B cell (primary cell): ENCODE measurements at regions not wholly inside any gene's neighbourhood (a gene's known extent, or its start where the extent isn't known, plus 50 kb on each side); places are given as distances from the start of the nearest gene placed in this dataset.
A peak's percentile ranks its signal among the peaks of the same experiment; 100 is the strongest.

Experiments
- ATAC-seq: fragments of 200-7000 bp; cut with Tn5 transposase; one replicate; pipeline ENCODE4 v1.10.0; 2021; ENCODE audit warnings: low read depth, mild to moderate bottlenecking, moderate number of reproducible peaks, moderate library complexity
- CTCF ChIA-PET: fragments of 350-600 bp; sonication (Branson Sonifier 250); formaldehyde crosslinking; loops from one replicate; lab custom pipeline; 2021; ENCODE audit warnings: antibody characterized with exemption, inconsistent platforms; lab: Charles Lee
- POLR2A ChIA-PET: fragments of 350-600 bp; sonication (Branson Sonifier 250); formaldehyde crosslinking; loops from one replicate; lab custom pipeline; 2021; ENCODE audit warnings: antibody characterized with exemption; lab: Charles Lee
- DNase-seq: peaks from one replicate; pipeline ENCODE4 v3.0.0; 2013
- H2AFZ ChIP-seq: 2 replicates; pipeline ENCODE4 v1.6.1; 2012; ENCODE audit warnings: mild to moderate bottlenecking, low read depth, low read length; ENCODE audit not compliant: insufficient read depth, poor library complexity, severe bottlenecking
- H3K27ac ChIP-seq, 2 donors: 1 replicate in 1 of 2; 2 replicates in 1 of 2; pipeline ENCODE4 v1.5.1; 2012 to 2013; ENCODE audit warnings: low read length in 2 of 2, mild to moderate bottlenecking in 2 of 2, moderate library complexity in 1 of 2
- H3K27me3 ChIP-seq, 4 experiments: fragments of 200-600 bp in 1 of 4; sonication (generic) in 1 of 4; replicated peaks in 1 of 4; 1 replicate in 2 of 4; 2 replicates in 2 of 4; pipeline versions ENCODE4 v1.6.1 to v1.7.0; 2013 to 2016; ENCODE audit warnings: low read length in 3 of 4, mild to moderate bottlenecking in 2 of 4, mixed read lengths in 1 of 4, moderate library complexity in 1 of 4; ENCODE audit not compliant: insufficient read depth in 4 of 4, control insufficient read depth in 3 of 4; ENCODE audit errors: control extremely low read depth in 1 of 4
- H3K36me3 ChIP-seq, 2 experiments: replicated peaks in 1 of 2; 1 replicate in 1 of 2; 2 replicates in 1 of 2; pipeline versions ENCODE4 v1.6.1 to v1.7.1; 2013; ENCODE audit warnings: low read length in 1 of 2; ENCODE audit not compliant: insufficient read depth in 2 of 2, control insufficient read depth in 1 of 2; ENCODE audit errors: control extremely low read depth in 1 of 2, extremely low read depth in 1 of 2
- H3K4me1 ChIP-seq, 2 donors: fragments of 200-600 bp in 1 of 2; sonication (generic) in 1 of 2; 1 replicate in 1 of 2; 2 replicates in 1 of 2; pipeline versions ENCODE4 v1.5.1 to v1.6.1; 2013 to 2017; ENCODE audit warnings: low read length in 2 of 2; ENCODE audit not compliant: control insufficient read depth in 2 of 2, insufficient read depth in 2 of 2
- H3K4me2 ChIP-seq: replicated peaks from 2 replicates; pipeline ENCODE3; 2012; ENCODE audit warnings: mild to moderate bottlenecking, low read depth, low read length; ENCODE audit not compliant: poor library complexity, severe bottlenecking
- H3K4me3 ChIP-seq, 5 experiments: fragments of 200-600 bp in 1 of 5; sonication (generic) in 1 of 5; 1 replicate in 3 of 5; 2 replicates in 2 of 5; pipeline versions ENCODE4 v1.5.1 to v1.7.0; 2011 to 2016; ENCODE audit warnings: low read length in 4 of 5, mild to moderate bottlenecking in 4 of 5, low read depth in 2 of 5, control low read depth in 1 of 5, moderate library complexity in 1 of 5; ENCODE audit not compliant: insufficient read depth in 1 of 5; ENCODE audit errors: control extremely low read depth in 1 of 5, extremely low read depth in 1 of 5
- H3K79me2 ChIP-seq: fragments of 200-600 bp; sonication (generic); one replicate; pipeline ENCODE4 v1.6.0; 2016; ENCODE audit warnings: low read length; ENCODE audit not compliant: control insufficient read depth, insufficient read depth
- H3K9ac ChIP-seq: fragments of 200-600 bp; sonication (generic); 2 replicates; pipeline ENCODE4 v1.6.1; 2017; ENCODE audit warnings: mild to moderate bottlenecking, low read length, moderate library complexity
- H3K9me3 ChIP-seq, 3 donors: one replicate each; pipeline versions ENCODE4 v1.6.1 to v1.7.1; 2013; ENCODE audit warnings: low read length in 2 of 3; ENCODE audit not compliant: control insufficient read depth in 2 of 3, insufficient read depth in 1 of 3; ENCODE audit errors: control extremely low read depth in 1 of 3
- H4K20me1 ChIP-seq: 2 replicates; pipeline ENCODE4 v1.6.0; 2012; ENCODE audit warnings: mild to moderate bottlenecking, low read length; ENCODE audit not compliant: insufficient read depth, control insufficient read depth, poor library complexity, severe bottlenecking
- H3K27ac Mint-ChIP-seq: one replicate; pipeline ENCODE4 v1.8.0; 2021; ENCODE audit warnings: mixed read lengths
- H3K27me3 Mint-ChIP-seq: one replicate; pipeline ENCODE4 v1.8.0; 2021; ENCODE audit warnings: mixed read lengths
- H3K4me1 Mint-ChIP-seq: one replicate; pipeline ENCODE4 v1.8.0; 2021; ENCODE audit warnings: mixed read lengths
- H3K4me3 Mint-ChIP-seq: one replicate; pipeline ENCODE4 v1.8.0; 2021; ENCODE audit warnings: mixed read lengths
- H3K9me3 Mint-ChIP-seq: one replicate; pipeline ENCODE4 v1.8.0; 2022; ENCODE audit warnings: mixed read lengths; ENCODE audit not compliant: insufficient read depth
- CTCF ChIP-seq: fragments of 200-600 bp; IDR thresholded peaks from one replicate; pipeline ENCODE4 v1.8.0; 2022; ENCODE audit warnings: antibody characterized with exemption, mild to moderate bottlenecking
- EZH2 ChIP-seq: IDR thresholded peaks from 2 replicates; pipeline ENCODE4 v1.6.1; 2012; ENCODE audit warnings: borderline replicate concordance, low read depth, mild to moderate bottlenecking, moderate library complexity, low read length; ENCODE audit not compliant: insufficient read depth, poor library complexity, severe bottlenecking
- WGBS: methylation state at CpG from one replicate; pipeline ENCODE4 v1.1.5; 2013; ENCODE audit warnings: missing lambda C conversion rate; ENCODE audit not compliant: insufficient coverage; 5-methylcytosine and 5-hydroxymethylcytosine counted together
- intact Hi-C: fragments of 100-400 bp; cut with micrococcal nuclease; formaldehyde crosslinking; loops from one replicate; pipeline ENCODE4 v1.10.0; 2022

GRCh38 chr1:59201341-59201740, 95.6 kb upstream of the FGGY start:
- Mint-ChIP-seq H3K9me3 (peaks cover 2% of the 10 kb centered on the region), H3K27me3 (peaks cover 8% of the 10 kb centered on the region), H3K27ac (no peak overlapping the region), H3K4me1 (peaks cover 6% of the 10 kb centered on the region), H3K4me3 (no peak overlapping the region)
- intact Hi-C loops = no loop called here
- TF ChIP-seq EZH2 = no peak
- TF ChIP-seq CTCF = no peak
- H3K27ac ChIP-seq = no peak overlapping the region
- DNase-seq (no peak), ATAC-seq (no peak)
- no peaks in the 10 kb centered on the region for H3K79me2 ChIP-seq
- H3K9me3 ChIP-seq = peaks cover 5 to 6% (median 5%) of the 10 kb centered on the region in 3 donors
- no peak overlapping the region for H3K9ac ChIP-seq
- H4K20me1 ChIP-seq = no peaks in the 10 kb centered on the region
- CTCF ChIA-PET = no interaction called here
- H3K4me1 ChIP-seq = peaks cover 4 to 6% of the 10 kb centered on the region in 2 donors
- H3K36me3 ChIP-seq = no peaks in the 10 kb centered on the region
- H3K4me3 ChIP-seq = no peak overlapping the region
- no peak overlapping the region for H3K4me2 ChIP-seq
- H3K27me3 ChIP-seq = peaks cover 0 to 8% (median 0%) of the 10 kb centered on the region in 4 experiments
- H2AFZ ChIP-seq = no peak overlapping the region
- POLR2A ChIA-PET = interaction anchor here (1.0 kb wide), 1 partner anchor 95 kb away, joined by 4 read pairs; the partner anchor contains the start of gene FGGY

- H3K9me3 ChIP-seq = peaks cover 5 to 6% (median 5%) of the 10 kb centered on the region in 3 donors
- peaks cover 2% of the 10 kb centered on the region for H3K9me3 Mint-ChIP-seq
- intact Hi-C loops = no loop called here
- H3K79me2 ChIP-seq = no peaks in the 10 kb centered on the region
- no peak overlapping the region for H3K4me2 ChIP-seq
- TF ChIP-seq EZH2 (no peak), CTCF (no peak)
- H3K9ac ChIP-seq = no peak overlapping the region
- ATAC-seq (no peak), DNase-seq (no peak)
- CTCF ChIA-PET = no interaction called here
- no CpG with 5 or more reads among the region's 1 CpG for WGBS
- H2AFZ ChIP-seq = no peak overlapping the region
- no peaks in the 10 kb centered on the region for H4K20me1 ChIP-seq
- no peak overlapping the region for H3K4me3 Mint-ChIP-seq
- peaks cover 4 to 6% of the 10 kb centered on the region in 2 donors for H3K4me1 ChIP-seq
- peaks cover 8% of the 10 kb centered on the region for H3K27me3 Mint-ChIP-seq
- peaks cover 6% of the 10 kb centered on the region for H3K4me1 Mint-ChIP-seq
- H3K27me3 ChIP-seq = peaks cover 0 to 8% (median 0%) of the 10 kb centered on the region in 4 experiments
- H3K27ac Mint-ChIP-seq = peak overlapping the region; percentile 2
- H3K27ac ChIP-seq = no peak overlapping the region
- H3K36me3 ChIP-seq = no peaks in the 10 kb centered on the region
- H3K4me3 ChIP-seq = no peak overlapping the region
- POLR2A ChIA-PET = no interaction called here
Measured at GRCh38 chr1:59202455-59202854, 94.4 kb upstream of the FGGY start.
